GM18499 (cell line): ENCODE measurements at regions not wholly inside any gene's neighbourhood (a gene's known extent, or its start where the extent isn't known, plus 50 kb on each side); places are given as distances from the start of the nearest gene placed in this dataset.
"Not testable (repeated sequence)": the region's sequence is repeated elsewhere in the genome, so short reads cannot be mapped to it uniquely, and the experiment has no call there.

Experiments used
- ATAC-seq: cut with Tn5 transposase; IDR thresholded peaks from one replicate; pipeline ENCODE4 v1.9.1; 2021; ENCODE audit warnings: moderate number of reproducible peaks; ENCODE audit not compliant: insufficient read depth, unreplicated experiment

- no peak for ATAC-seq
These were observed 248.4 kb upstream of the MEIS1 start for GRCh38 chr2:66186537-66186936.

DNA sequence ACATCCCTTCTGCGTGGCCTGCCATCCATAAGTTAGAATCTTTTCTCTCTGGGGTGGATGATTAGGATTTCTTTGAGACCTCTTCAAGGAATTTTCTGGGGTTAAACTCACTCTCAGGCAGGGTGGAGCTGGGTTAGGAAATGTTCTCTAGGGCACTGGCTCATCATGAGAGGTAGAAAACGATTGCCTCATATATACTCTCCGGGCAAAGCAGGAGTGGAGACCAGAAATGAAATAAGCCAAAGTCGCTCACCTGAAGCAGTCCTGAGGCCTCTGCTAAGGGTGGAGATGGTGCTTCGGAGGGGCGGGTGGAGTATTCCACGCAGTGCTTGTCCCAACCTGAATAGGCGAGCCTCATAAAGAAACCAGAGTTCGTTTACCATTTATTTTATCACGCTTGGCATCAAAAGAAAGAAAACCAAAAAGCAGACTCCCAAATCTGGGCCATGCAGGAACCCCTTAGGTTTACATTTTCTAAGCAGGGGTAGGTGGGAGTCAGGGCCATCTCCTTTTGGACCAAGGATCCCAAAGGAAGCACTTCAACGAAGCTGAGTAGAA, 249.3 kb upstream of the MEIS1 start:
- ATAC-seq, result no peak

- not testable (repeated sequence) for ATAC-seq
These were observed 257.7 kb upstream of the MEIS1 start for GRCh38 chr2:66177128-66177796.

GRCh38 chr2:66174491-66174890, 260.4 kb upstream of the MEIS1 start:
- no peak for ATAC-seq

GRCh38 chr2:66173645-66174044, 261.3 kb upstream of the MEIS1 start:
- no peak for ATAC-seq

GRCh38 chr2:66171530-66171929, 263.4 kb upstream of the MEIS1 start:
- no peak for ATAC-seq

- no peak for ATAC-seq
These were observed 264.1 kb upstream of the MEIS1 start for GRCh38 chr2:66170744-66171330.

DNA sequence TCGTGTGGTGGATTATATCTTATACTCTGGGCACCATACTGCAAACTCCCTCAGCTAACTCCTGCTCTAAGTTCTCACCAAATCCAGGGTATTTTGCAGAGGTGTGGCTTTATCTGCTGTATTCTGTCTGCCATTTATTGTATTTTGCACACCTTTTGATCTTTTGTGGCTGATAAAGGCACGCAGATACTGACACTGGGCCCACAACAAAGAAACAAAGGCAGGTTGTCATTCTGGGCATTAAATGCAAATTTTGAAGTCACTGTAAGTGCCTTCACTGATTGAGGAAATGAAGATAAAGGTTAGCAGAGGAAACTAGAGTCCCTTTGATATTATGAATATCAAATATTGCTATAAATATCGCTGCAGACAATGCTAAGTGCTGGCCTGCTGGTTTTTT, 265.8 kb upstream of the MEIS1 start:
- ATAC-seq, result no peak

DNA sequence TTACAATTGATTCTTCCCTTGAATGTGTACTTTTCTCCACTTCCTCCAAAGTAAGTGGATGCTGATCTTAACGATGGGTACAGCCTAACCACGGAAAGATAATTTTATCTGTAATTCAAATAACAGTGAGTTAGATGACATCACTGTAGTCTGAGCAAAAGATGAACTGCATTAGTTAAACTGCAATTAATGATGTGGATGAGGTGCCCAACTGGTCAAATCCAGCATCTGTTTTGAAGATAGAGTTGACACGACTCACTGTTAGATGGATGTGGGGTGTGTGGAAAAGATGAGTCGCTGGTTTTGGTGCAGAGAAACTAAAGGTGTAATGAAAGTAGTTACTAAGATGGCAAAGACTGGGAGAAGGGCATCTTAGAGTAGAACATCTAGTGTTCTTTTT, 270.5 kb upstream of the MEIS1 start:
- no peak for ATAC-seq

GRCh38 chr2:66156171-66156570, 278.8 kb upstream of the MEIS1 start:
- no peak for ATAC-seq

DNA sequence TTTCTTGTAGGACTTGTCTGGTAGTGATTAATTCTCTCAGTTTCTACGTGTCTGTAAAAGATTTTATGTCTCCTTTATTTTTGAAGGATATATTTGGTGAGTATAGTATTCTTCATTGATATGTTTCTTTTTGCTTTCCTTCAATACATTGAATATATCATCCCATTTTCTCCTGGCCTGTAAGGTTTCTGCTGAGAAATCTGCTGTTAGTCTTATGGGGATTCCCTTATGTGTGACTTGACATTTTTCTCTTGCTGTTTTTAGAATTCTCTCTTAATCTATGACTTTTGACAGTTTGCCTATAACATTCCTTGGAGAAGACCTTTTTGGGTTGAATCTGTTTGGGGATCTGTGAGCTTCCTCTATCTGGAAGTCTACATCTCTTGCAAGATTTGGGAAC, 281.0 kb upstream of the MEIS1 start:
- no peak for ATAC-seq

- no peak for ATAC-seq
These were observed 289.4 kb upstream of the MEIS1 start for GRCh38 chr2:66145490-66145889.

GRCh38 chr2:66144324-66144723, 290.6 kb upstream of the MEIS1 start:
- ATAC-seq, result not testable (repeated sequence)

DNA sequence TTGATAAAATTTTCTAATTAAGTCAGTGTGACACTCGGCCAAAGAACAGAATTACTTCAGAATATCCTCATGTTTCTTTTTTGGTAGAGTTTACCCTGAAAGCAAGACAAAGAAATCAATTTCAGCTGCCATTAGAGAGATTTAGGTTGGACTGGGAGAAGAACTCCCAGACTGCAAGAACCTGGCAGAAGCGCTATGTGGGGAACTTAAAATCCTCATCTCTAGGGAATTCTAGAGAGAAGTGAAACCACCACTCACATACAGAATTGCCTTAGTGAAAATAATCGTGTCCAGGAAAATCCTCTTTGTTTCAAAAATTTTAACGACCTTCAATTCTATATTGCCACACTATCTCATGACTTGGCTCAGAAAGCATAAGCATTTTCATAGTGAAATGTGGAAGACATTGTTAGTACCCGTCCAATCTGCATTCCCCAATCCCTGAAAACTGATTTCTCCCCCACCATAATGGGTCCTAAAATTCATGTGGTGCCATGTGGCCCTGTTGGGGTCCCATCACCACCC, 297.3 kb upstream of the MEIS1 start:
- no peak for ATAC-seq

- ATAC-seq, result no peak
These were observed 300.7 kb upstream of the MEIS1 start for GRCh38 chr2:66134138-66134701.

- ATAC-seq, result no peak
These were observed 307.3 kb upstream of the MEIS1 start for GRCh38 chr2:66127656-66128055.

GRCh38 chr2:66127061-66127460, 307.9 kb upstream of the MEIS1 start:
- ATAC-seq, result no peak

GRCh38 chr2:66125951-66126350, 309.0 kb upstream of the MEIS1 start:
- no peak for ATAC-seq

- no peak for ATAC-seq
These were observed 312.4 kb upstream of the MEIS1 start for GRCh38 chr2:66122516-66122915.

DNA sequence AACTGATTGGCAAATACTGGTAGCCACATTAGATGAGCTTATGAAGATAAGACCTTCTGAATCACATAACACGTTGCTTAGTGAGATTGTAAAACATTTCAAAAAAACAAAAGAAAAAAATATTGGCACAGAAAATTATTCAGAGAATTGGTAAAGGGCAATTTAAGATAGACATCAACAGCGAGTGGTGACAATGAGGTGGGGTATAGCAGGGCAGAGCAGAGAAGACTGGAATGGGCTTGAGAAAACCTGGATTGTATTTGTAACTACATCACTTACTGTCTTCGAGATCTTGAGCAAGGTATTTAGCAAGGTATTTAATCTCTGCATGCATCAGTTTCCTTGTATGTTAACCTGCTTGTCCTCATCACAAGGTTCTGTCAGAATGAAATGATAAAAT, 313.0 kb upstream of the MEIS1 start:
- ATAC-seq, result no peak

DNA sequence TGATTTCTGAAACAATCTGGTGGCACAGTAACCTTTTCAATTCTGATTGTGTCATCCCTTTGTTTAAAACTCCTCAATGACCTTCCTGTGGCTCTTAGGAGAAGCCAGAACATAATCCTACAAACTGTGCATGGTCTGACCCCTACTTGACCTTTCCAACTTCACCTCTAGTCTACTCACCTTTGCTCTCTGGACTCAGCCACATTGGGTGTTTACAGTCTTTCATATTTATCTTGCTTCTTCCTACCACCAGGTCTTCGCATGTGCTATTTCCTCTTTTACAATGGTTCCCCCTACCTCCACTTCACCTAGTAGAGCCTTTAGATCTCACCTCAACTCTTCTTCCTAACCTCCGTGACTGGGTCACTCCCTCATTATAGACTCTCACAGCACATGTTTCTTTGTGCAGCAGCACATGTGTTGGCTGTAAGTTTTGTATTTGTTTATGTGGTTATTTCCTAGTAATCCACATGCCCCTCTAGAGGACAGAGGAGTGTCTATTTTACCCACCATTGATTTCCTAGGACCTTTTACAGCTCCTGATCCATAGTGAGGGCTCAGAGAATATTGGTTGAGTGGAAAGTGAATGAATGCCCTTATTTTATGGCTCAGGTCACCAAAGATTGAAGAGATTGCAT, 320.8 kb upstream of the MEIS1 start:
- no peak for ATAC-seq
